ENCODE measurements at regions not wholly inside any gene's neighbourhood (a gene's known extent, or its start where the extent isn't known, plus 50 kb on each side); places are given as distances from the start of the nearest gene placed in this dataset.

DNA sequence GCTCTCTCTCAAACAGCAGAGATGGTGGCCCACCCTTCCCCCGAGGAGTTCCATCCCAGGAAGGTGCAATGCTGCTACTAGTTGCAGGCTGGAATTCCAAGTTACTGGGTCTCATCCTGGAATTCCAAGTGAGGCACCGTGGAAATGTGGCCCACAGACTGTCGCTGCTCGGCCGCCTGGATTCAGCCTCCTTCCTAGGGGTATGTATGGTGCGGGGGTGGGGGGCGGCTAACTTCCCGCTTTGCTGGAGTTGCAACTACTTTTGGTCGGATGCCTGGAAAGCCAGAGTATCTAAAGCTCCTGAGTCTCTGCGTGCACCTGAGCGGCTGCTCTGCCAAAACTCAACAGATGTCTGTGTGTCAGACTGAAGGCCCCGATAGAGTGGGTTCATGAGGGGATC lies 1146.2 kb downstream of the RPA4 start:
- TF ChIP-seq, protein P1, sequence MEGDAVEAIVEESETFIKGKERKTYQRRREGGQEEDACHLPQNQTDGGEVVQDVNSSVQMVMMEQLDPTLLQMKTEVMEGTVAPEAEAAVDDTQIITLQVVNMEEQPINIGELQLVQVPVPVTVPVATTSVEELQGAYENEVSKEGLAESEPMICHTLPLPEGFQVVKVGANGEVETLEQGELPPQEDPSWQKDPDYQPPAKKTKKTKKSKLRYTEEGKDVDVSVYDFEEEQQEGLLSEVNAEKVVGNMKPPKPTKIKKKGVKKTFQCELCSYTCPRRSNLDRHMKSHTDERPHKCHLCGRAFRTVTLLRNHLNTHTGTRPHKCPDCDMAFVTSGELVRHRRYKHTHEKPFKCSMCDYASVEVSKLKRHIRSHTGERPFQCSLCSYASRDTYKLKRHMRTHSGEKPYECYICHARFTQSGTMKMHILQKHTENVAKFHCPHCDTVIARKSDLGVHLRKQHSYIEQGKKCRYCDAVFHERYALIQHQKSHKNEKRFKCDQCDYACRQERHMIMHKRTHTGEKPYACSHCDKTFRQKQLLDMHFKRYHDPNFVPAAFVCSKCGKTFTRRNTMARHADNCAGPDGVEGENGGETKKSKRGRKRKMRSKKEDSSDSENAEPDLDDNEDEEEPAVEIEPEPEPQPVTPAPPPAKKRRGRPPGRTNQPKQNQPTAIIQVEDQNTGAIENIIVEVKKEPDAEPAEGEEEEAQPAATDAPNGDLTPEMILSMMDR (optimal IDR thresholded peaks at IDR 0.05 in 1 of 3, IDR thresholded peaks at IDR 0.05 in 1 of 3, conservative IDR thresholded peaks at IDR 0.05 in 1 of 3; ENCODE audit: extremely low read depth in 1 of 3, insufficient read depth in 2 of 3, low read length in 3 of 3): no peak
- TF ChIP-seq EZH2 (IDR thresholded peaks at IDR 0.05; ENCODE audit: low read length): no peak

All from keratinocyte (primary cell).